ENCODE measurements at regions not wholly inside any gene's neighbourhood (a gene's known extent, or its start where the extent isn't known, plus 50 kb on each side); places are given as distances from the start of the nearest gene placed in this dataset.

DNA sequence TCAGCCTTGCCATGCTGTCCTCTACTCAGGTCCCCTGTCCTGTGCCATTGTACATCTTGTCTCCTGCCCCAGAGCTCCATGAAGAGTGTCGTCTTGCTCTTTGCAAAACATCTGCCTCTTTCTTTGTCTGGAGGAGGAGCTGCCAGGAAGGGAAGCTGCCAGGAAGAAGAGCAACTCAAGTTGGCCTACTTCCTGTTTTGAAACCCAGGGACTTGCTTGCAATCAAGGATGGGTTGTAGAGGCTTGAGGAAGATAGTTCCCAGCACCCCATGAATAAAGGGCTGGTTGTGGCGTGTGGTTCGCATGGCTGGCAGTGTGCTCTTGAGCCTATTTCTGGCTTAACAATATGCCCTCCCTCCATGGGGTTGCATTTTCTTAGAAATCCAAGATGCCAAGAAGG, 53.0 kb upstream of the CPEB4 start:
- DNase-seq, result no peak

DNA sequence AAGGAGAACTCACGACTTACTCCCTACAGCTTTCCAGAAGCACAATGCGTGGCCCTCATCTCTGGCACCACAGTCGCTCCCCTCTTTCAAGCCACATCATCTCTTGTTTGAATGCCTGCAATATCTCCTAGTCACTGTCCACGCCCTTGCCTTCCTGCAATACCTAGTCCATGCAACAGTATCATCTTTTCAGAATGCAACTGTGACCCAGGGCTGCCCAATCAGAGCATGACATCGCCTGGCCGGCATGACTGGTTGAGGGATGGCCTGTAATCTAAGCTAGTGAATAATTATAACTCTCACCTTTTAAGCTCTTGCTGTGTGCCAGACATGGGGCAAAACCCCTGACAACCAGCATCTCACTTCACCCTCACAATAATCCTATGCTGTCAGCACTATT, 52.5 kb upstream of the CPEB4 start:
- DNase-seq, result no peak

- DNase-seq, result no peak
Measured at GRCh38 chr5:173837654-173838053, 50.5 kb upstream of the CPEB4 start.

All from T-helper 1 cell (primary cell).